ENCODE measurements at regions not wholly inside any gene's neighbourhood (a gene's known extent, or its start where the extent isn't known, plus 50 kb on each side); places are given as distances from the start of the nearest gene placed in this dataset.

DNA sequence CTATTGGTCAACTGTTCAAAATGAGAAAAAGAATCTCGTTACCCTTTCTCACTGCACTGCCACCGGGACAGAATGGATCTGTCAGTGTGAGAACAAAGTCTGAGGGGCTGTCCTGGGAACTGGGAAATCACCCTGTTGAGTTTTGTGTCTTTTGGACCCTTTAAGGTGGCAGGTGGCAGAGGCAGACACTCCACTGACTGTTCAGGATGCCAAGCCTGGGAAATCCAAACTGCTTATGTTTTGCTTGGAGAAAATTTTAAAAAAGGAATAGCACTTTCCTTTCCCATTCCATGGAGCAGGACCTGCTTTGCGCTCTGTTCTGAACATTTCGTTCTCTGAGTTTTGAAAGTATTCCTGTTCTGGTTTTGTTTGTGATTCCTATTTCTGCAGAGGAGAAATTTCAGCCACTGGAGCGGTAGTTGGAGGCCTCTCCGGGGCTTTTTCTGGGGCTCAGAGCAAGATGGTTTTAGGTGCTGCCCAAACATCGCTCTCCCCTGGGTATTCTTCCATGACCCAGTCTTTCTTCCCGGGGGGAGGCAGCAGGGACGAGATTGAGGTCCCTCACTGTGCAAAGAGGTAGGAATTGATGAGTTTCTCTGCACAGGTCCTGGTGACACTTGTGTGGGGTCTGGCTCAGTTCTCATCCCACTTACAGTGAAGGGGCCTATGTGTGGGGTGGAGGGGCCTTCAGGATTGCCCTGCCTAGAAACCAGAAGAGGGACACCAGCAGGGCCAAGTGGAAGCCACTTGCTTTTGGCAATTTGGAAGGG is 138.5 kb upstream of the SYT13 start:
- TF ChIP-seq CTCF (IDR thresholded peaks at IDR 0.05 in 4 of 5, conservative IDR thresholded peaks at IDR 0.05 in 1 of 5), result no peak
- no peak for TF ChIP-seq POLR2A (IDR thresholded peaks at IDR 0.05)
